HL-60 (cell line): ENCODE measurements at regions not wholly inside any gene's neighbourhood (a gene's known extent, or its start where the extent isn't known, plus 50 kb on each side); places are given as distances from the start of the nearest gene placed in this dataset.

ENCODE experiments used
- DNase-seq, 2 experiments: peaks; one replicate each; pipeline ENCODE4 v3.0.0-alpha.2; 2010 to 2020; ENCODE audit warnings: low read depth in 1 of 2, low spot score in 1 of 2
- H3K27ac ChIP-seq: fragments of 250-450 bp; sonication (Bioruptor Pico); replicated peaks from 2 replicates; pipeline ENCODE4 v1.5.1; 2020; ENCODE audit warnings: mild to moderate bottlenecking, moderate library complexity
- H3K27me3 ChIP-seq: fragments of 250-450 bp; sonication (Bioruptor Pico); 2 replicates; pipeline ENCODE4 v1.5.1; 2021; ENCODE audit warnings: mild to moderate bottlenecking, moderate library complexity; ENCODE audit not compliant: insufficient read depth, poor library complexity, severe bottlenecking
- H3K4me3 ChIP-seq: replicated peaks from 2 replicates; pipeline ENCODE4 v1.5.1; 2011; ENCODE audit warnings: mild to moderate bottlenecking, control low read depth, low read length; ENCODE audit not compliant: insufficient read depth
- CTCF ChIP-seq: IDR thresholded peaks from one replicate; pipeline ENCODE4 v1.5.1; 2011; ENCODE audit warnings: low read length, control low read depth, inconsistent platforms; ENCODE audit not compliant: insufficient read depth
- GABPA ChIP-seq: IDR thresholded peaks from 2 replicates; pipeline ENCODE4 v1.6.1; 2012; ENCODE audit warnings: low read depth
- POLR2AphosphoS5 ChIP-seq: IDR thresholded peaks from 2 replicates; pipeline ENCODE4 v1.6.1; 2012; ENCODE audit warnings: low read depth
- REST ChIP-seq: IDR thresholded peaks from 2 replicates; pipeline ENCODE4 v1.6.1; 2012; ENCODE audit warnings: low read depth; ENCODE audit not compliant: insufficient replicate concordance
- SPI1 ChIP-seq: IDR thresholded peaks from 2 replicates; pipeline ENCODE4 v1.6.1; 2012; ENCODE audit warnings: low read depth, mild to moderate bottlenecking, borderline replicate concordance

- H3K27me3 ChIP-seq, result no peaks in the 10 kb centered on the region
- no peak overlapping the region for H3K27ac ChIP-seq
- TF ChIP-seq SPI1 (no peak), CTCF (no peak), GABPA (no peak), REST (no peak), POLR2AphosphoS5 (no peak)
- DNase-seq, result no peak
- no peak overlapping the region for H3K4me3 ChIP-seq
Observed at GRCh38 chr11:15667127-15667725, 552.5 kb downstream of the INSC start.

GRCh38 chr11:15668718-15669117, 554.0 kb downstream of the INSC start:
- Histone ChIP-seq H3K4me3 (no peak overlapping the region), H3K27ac (no peak overlapping the region), H3K27me3 (no peaks in the 10 kb centered on the region)
- DNase-seq, result no peak
- no peak for TF ChIP-seq SPI1
- no peak for TF ChIP-seq REST
- TF ChIP-seq CTCF, result no peak
- no peak for TF ChIP-seq POLR2AphosphoS5
- TF ChIP-seq GABPA, result no peak

GRCh38 chr11:15670520-15671070, 555.9 kb downstream of the INSC start:
- TF ChIP-seq REST (no peak), CTCF (no peak), GABPA (no peak), SPI1 (no peak), POLR2AphosphoS5 (no peak)
- Histone ChIP-seq H3K27ac (no peak overlapping the region), H3K27me3 (no peaks in the 10 kb centered on the region), H3K4me3 (no peak overlapping the region)
- no peak for DNase-seq
